GM13977 (cell line): ENCODE measurements at regions not wholly inside any gene's neighbourhood (a gene's known extent, or its start where the extent isn't known, plus 50 kb on each side); places are given as distances from the start of the nearest gene placed in this dataset.

Experiments
- DNase-seq: peaks from one replicate; pipeline ENCODE4 v3.0.0; 2012; ENCODE audit warnings: low spot score
- CTCF ChIP-seq: IDR thresholded peaks from 2 replicates; pipeline ENCODE4 v1.5.1; 2012; ENCODE audit warnings: mild to moderate bottlenecking, control low read depth; ENCODE audit not compliant: insufficient read depth; ENCODE audit errors: extremely low read depth, missing control alignments
- in situ Hi-C: fragments of 300-500 bp; cut with MboI; formaldehyde crosslinking; loops from one replicate; pipeline ENCODE4 v1.12.0; 2022; ENCODE audit warnings: low sequenced_read_pairs, low pct_unique_long_range_greater_than_20kb, mixed read lengths, inconsistent platforms; ENCODE audit not compliant: unreplicated experiment

GRCh38 chr22:34885852-34886251 is 180.1 kb upstream of the ISX start:
- DNase-seq, result no peak
- no peak for TF ChIP-seq CTCF
- in situ Hi-C loops, result no loop called here

GRCh38 chr22:34886391-34886790 is 179.6 kb upstream of the ISX start:
- no peak for TF ChIP-seq CTCF
- DNase-seq, result no peak
- in situ Hi-C loops, result no loop called here

GRCh38 chr22:34886812-34887211 is 179.1 kb upstream of the ISX start:
- in situ Hi-C loops, result no loop called here
- TF ChIP-seq CTCF, result no peak
- no peak for DNase-seq

- in situ Hi-C loops, result no loop called here
- no peak for DNase-seq
- TF ChIP-seq CTCF, result no peak
These were observed 168.8 kb upstream of the ISX start for GRCh38 chr22:34897126-34897525.

GRCh38 chr22:34902335-34902734 is 163.6 kb upstream of the ISX start:
- TF ChIP-seq CTCF, result no peak
- in situ Hi-C loops, result no loop called here
- no peak for DNase-seq

GRCh38 chr22:34903416-34903815 is 162.5 kb upstream of the ISX start:
- TF ChIP-seq CTCF, result no peak
- DNase-seq, result no peak
- in situ Hi-C loops, result no loop called here

- in situ Hi-C loops, result no loop called here
- TF ChIP-seq CTCF, result no peak
- DNase-seq, result no peak
These were observed 161.5 kb upstream of the ISX start for GRCh38 chr22:34904486-34904885.
